Neutrophil (primary cell): ENCODE measurements at regions not wholly inside any gene's neighbourhood (a gene's known extent, or its start where the extent isn't known, plus 50 kb on each side); places are given as distances from the start of the nearest gene placed in this dataset.

Source experiments
- H3K27ac ChIP-seq: fragments of 200-600 bp; sonication (generic); 2 replicates; pipeline ENCODE4 v1.5.1; 2016; ENCODE audit warnings: mild to moderate bottlenecking, moderate library complexity
- H3K27me3 ChIP-seq: fragments of 200-600 bp; sonication (generic); 2 replicates; pipeline ENCODE4 v1.6.0; 2016; ENCODE audit warnings: mild to moderate bottlenecking
- H3K36me3 ChIP-seq: fragments of 200-600 bp; sonication (generic); 2 replicates; pipeline ENCODE4 v1.5.1; 2017
- H3K4me1 ChIP-seq, 2 experiments: fragments of 200-600 bp in 1 of 2; sonication (generic) in 1 of 2; 1 replicate in 1 of 2; 2 replicates in 1 of 2; pipeline versions ENCODE4 v1.5.1 to v1.6.1; 2013 to 2016; ENCODE audit warnings: low read depth in 1 of 2, low read length in 1 of 2, mild to moderate bottlenecking in 1 of 2, moderate library complexity in 1 of 2; ENCODE audit not compliant: control insufficient read depth in 1 of 2, insufficient read depth in 1 of 2
- H3K4me3 ChIP-seq, 2 experiments: fragments of 200-600 bp in 1 of 2; sonication (generic) in 1 of 2; 1 replicate in 1 of 2; 2 replicates in 1 of 2; pipeline ENCODE4 v1.5.1; 2013 to 2016; ENCODE audit warnings: low read depth in 1 of 2, low read length in 1 of 2, mild to moderate bottlenecking in 1 of 2, moderate library complexity in 1 of 2
- H3K9me3 ChIP-seq: fragments of 200-600 bp; sonication (generic); 2 replicates; pipeline ENCODE4 v1.5.1; 2016
- TF ChIP-seq, protein P1 (sequence below): fragments of 200-600 bp; sonication (generic); IDR thresholded peaks from 2 replicates; pipeline ENCODE4 v1.5.1; 2016; ENCODE audit warnings: antibody characterized with exemption

DNA sequence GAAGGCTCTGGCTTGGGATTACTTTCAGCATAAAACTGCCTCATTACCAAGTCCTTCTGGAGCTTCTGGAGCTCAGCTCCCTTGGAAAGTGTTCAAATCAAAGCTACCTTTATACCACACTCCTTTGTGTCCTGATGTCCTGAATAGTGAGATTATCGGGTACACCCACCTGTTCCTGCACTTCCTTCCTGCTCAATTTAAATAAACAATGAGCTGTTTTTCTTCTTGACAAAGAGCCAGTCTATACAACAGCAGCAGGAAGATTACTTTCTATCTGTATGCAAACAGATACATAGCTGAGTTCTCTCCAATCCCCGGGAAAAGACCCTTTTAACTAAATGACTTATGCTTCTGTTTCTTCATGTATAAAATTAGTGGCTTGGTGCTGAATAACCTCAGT is 258.0 kb upstream of the FMN2 start:
- Histone ChIP-seq H3K27ac (no peak overlapping the region), H3K4me1 (no peaks in the 10 kb centered on the region), H3K4me3 (no peak overlapping the region), H3K36me3 (no peaks in the 10 kb centered on the region), H3K27me3 (no peaks in the 10 kb centered on the region), H3K9me3 (no peaks in the 10 kb centered on the region)
- TF ChIP-seq, protein P1, sequence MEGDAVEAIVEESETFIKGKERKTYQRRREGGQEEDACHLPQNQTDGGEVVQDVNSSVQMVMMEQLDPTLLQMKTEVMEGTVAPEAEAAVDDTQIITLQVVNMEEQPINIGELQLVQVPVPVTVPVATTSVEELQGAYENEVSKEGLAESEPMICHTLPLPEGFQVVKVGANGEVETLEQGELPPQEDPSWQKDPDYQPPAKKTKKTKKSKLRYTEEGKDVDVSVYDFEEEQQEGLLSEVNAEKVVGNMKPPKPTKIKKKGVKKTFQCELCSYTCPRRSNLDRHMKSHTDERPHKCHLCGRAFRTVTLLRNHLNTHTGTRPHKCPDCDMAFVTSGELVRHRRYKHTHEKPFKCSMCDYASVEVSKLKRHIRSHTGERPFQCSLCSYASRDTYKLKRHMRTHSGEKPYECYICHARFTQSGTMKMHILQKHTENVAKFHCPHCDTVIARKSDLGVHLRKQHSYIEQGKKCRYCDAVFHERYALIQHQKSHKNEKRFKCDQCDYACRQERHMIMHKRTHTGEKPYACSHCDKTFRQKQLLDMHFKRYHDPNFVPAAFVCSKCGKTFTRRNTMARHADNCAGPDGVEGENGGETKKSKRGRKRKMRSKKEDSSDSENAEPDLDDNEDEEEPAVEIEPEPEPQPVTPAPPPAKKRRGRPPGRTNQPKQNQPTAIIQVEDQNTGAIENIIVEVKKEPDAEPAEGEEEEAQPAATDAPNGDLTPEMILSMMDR: no peak

DNA sequence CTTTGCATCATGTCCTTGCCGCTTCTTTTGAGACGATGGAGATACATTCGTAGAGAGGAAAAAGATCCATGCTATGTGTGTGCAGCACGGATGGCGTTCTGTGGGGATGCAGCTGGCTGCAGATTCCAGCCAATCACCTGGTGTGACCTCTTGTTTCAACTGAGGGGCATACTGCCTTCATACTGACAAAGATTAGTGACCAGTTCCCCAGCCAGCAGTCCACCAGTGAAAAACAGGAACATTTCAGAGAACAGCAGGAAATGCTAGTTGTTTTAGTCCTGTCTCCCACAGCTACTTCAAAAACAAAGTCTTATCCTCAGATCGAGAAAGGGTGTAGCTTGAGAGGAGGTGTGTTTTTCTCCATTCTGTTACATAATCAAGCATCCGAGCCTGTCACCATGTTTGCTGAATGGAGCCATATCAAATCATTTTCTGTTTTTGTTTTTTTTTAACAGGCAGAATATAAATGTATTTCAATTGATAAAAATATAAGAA is 255.7 kb upstream of the FMN2 start:
- Histone ChIP-seq H3K27ac (no peak overlapping the region), H3K4me1 (peaks cover 4 to 5% of the 10 kb centered on the region in 2 experiments), H3K27me3 (no peaks in the 10 kb centered on the region), H3K4me3 (no peak overlapping the region), H3K9me3 (no peaks in the 10 kb centered on the region), H3K36me3 (no peaks in the 10 kb centered on the region)
- TF ChIP-seq, protein P1: no peak

DNA sequence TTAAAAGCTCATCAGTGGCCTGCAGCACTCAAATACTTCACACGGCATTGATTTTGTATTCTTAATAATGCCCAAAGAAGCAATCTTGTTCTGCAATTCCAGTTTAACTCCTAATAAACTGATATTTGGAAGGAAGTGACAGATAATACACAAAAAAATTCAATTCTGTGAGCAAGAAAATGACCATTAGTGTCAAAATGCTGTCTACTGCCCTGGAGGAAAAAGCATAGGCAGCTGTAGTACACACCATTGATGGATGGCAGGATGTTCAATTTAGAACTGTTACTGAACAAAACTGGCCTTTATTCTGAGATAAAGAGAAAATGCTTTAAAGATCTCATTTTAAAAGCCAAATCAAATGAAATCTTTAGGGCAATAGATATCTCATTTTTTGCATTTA is 251.3 kb upstream of the FMN2 start:
- peaks cover 30 to 36% of the 10 kb centered on the region in 2 experiments for H3K4me1 ChIP-seq
- no peaks in the 10 kb centered on the region for H3K36me3 ChIP-seq
- no peak overlapping the region for H3K4me3 ChIP-seq
- no peaks in the 10 kb centered on the region for H3K9me3 ChIP-seq
- no peaks in the 10 kb centered on the region for H3K27me3 ChIP-seq
- H3K27ac ChIP-seq: no peak overlapping the region
- TF ChIP-seq, protein P1: no peak

DNA sequence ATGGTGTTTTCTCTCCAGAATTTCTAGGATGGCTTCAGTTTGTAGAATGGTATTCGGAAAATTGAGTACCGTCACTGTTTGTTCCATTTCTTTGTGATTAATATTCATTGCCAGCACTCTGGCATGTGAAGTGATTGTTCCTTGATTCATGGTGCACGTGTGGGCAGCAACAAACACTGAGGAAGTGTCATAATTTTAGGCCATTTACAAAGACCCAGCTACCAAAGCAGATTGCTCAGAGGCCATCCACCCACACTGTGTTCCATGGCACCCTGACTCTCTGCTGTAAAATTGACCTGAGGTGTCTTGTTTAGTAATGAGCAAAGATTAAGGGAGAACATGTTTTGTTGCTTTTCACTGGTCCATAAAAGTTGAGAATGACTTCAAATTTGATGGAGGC is 250.9 kb upstream of the FMN2 start:
- Histone ChIP-seq H3K9me3 (no peaks in the 10 kb centered on the region), H3K4me3 (no peak overlapping the region), H3K4me1 (peaks cover 30 to 36% of the 10 kb centered on the region in 2 experiments), H3K27ac (peak overlapping the region; percentile 45), H3K27me3 (no peaks in the 10 kb centered on the region), H3K36me3 (no peaks in the 10 kb centered on the region)
- TF ChIP-seq, protein P1: no peak

DNA sequence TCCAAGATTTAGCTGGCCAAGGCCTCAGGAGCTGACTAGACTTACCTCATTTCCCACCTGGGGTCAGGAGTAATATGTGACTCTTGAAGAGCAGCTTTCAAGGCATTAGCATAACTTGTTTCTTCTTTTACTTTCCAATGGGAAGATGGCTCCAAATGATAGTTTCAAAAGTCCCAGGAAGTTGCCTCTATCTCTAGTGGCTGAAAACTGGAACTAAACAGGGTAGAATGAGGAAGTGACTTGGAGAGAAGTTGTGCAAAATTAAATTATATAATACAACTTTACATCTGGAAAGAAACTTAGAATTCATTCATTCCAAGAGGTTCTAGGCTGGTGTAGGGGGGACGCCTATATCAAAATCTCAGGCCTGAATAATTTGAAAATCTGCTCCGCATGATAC is 250.1 kb upstream of the FMN2 start:
- Histone ChIP-seq H3K9me3 (no peaks in the 10 kb centered on the region), H3K36me3 (no peaks in the 10 kb centered on the region), H3K4me1 (peaks cover 30 to 36% of the 10 kb centered on the region in 2 experiments), H3K27ac (peak overlapping the region; percentile 45), H3K4me3 (no peak overlapping the region), H3K27me3 (no peaks in the 10 kb centered on the region)
- TF ChIP-seq, protein P1: no peak

DNA sequence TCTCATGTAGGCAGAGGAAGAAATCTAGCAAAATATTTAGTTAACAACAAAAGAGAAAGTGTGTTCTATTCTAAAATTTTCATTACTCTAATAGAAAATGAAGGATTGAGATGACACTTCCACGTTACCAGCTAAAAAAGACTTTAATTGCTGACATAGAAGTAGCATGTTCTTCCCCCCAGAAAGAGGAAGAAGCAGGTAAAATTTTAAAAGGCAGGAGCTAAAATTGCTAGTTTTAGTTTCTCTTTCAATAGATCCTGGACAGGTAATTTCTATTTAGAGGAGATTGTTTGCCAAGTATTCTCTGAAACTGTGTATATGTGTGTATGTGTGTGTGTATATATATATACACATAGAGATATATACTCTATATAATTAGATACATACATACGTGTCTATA is 248.1 kb upstream of the FMN2 start:
- Histone ChIP-seq H3K9me3 (no peaks in the 10 kb centered on the region), H3K4me3 (no peak overlapping the region), H3K4me1 (peaks cover 30 to 36% of the 10 kb centered on the region in 2 experiments), H3K36me3 (no peaks in the 10 kb centered on the region), H3K27me3 (no peaks in the 10 kb centered on the region), H3K27ac (peak overlapping the region; percentile 49)
- TF ChIP-seq, protein P1: no peak
